Uterus (tissue), 2 donors: ENCODE measurements at regions not wholly inside any gene's neighbourhood (a gene's known extent, or its start where the extent isn't known, plus 50 kb on each side); places are given as distances from the start of the nearest gene placed in this dataset.

Experiments used
- CTCF ChIP-seq, 4 experiments: fragments of 200-600 bp in 2 of 4; fragments of 450-650 bp in 2 of 4; sonication (generic) in 2 of 4; IDR thresholded peaks; one replicate each; pipeline ENCODE4 v1.5.1; 2016 to 2019; ENCODE audit warnings: antibody characterized with exemption in 4 of 4, mild to moderate bottlenecking in 2 of 4, moderate library complexity in 1 of 4
- POLR2A ChIP-seq, 2 donors: fragments of 450-650 bp; IDR thresholded peaks; one replicate each; pipeline ENCODE4 v1.6.1; 2016; ENCODE audit warnings: antibody characterized with exemption in 2 of 2, mild to moderate bottlenecking in 1 of 2, moderate library complexity in 1 of 2

- TF ChIP-seq POLR2A (IDR thresholded peaks at IDR 0.05) (no peak), CTCF (IDR thresholded peaks at IDR 0.05) (no peak)
These were observed 186.4 kb downstream of the NMUR2 start for GRCh38 chr5:152218694-152219093.
